NCI-H2196 treated with DMSO at 0.1 percent for 48 hours (cell line): ENCODE measurements at regions not wholly inside any gene's neighbourhood (a gene's known extent, or its start where the extent isn't known, plus 50 kb on each side); places are given as distances from the start of the nearest gene placed in this dataset.

Experiments used
- DNase-seq: peaks from one replicate; lab custom pipeline; 2025; ENCODE audit not compliant: unreplicated experiment; lab: John Stamatoyannopoulos, UW

- DNase-seq: no peak
These were observed 331.9 kb downstream of the BTG1 start for GRCh38 chr12:91813701-91814100.

- no peak for DNase-seq
These were observed 334.0 kb downstream of the BTG1 start for GRCh38 chr12:91811481-91812287.

GRCh38 chr12:91810531-91811451 lies 334.9 kb downstream of the BTG1 start:
- DNase-seq: no peak

- no peak for DNase-seq
These were observed 335.6 kb downstream of the BTG1 start for GRCh38 chr12:91810077-91810476.

- DNase-seq: no peak
These were observed 340.6 kb downstream of the BTG1 start for GRCh38 chr12:91805031-91805430.

GRCh38 chr12:91804533-91804932 lies 341.1 kb downstream of the BTG1 start:
- DNase-seq: no peak

GRCh38 chr12:91801048-91801447 lies 344.6 kb downstream of the BTG1 start:
- DNase-seq: no peak

GRCh38 chr12:91793676-91794075 lies 352.0 kb downstream of the BTG1 start:
- no peak for DNase-seq

GRCh38 chr12:91792597-91792996 lies 353.0 kb downstream of the BTG1 start:
- no peak for DNase-seq

- DNase-seq: no peak
These were observed 359.0 kb downstream of the BTG1 start for GRCh38 chr12:91786499-91787272.

GRCh38 chr12:91785655-91786498 lies 359.8 kb downstream of the BTG1 start:
- no peak for DNase-seq

GRCh38 chr12:91781114-91781513 lies 364.5 kb downstream of the BTG1 start:
- no peak for DNase-seq

GRCh38 chr12:91778938-91779400 lies 366.7 kb downstream of the BTG1 start:
- no peak for DNase-seq

GRCh38 chr12:91778091-91778832 lies 367.4 kb downstream of the BTG1 start:
- DNase-seq: no peak

GRCh38 chr12:91777268-91777992 lies 368.2 kb downstream of the BTG1 start:
- no peak for DNase-seq

GRCh38 chr12:91774434-91774921 lies 371.2 kb downstream of the BTG1 start:
- no peak for DNase-seq

- no peak for DNase-seq
These were observed 371.8 kb downstream of the BTG1 start for GRCh38 chr12:91773749-91774429.

- DNase-seq: no peak
These were observed 373.2 kb downstream of the BTG1 start for GRCh38 chr12:91772411-91772810.
